Bronchial epithelial cell (primary cell): ENCODE measurements at regions not wholly inside any gene's neighbourhood (a gene's known extent, or its start where the extent isn't known, plus 50 kb on each side); places are given as distances from the start of the nearest gene placed in this dataset.
"Not testable (repeated sequence)": the region's sequence is repeated elsewhere in the genome, so short reads cannot be mapped to it uniquely, and the experiment has no call there.

Experiments
- DNase-seq: peaks from one replicate; pipeline ENCODE4 v3.0.0-alpha.2; 2010; ENCODE audit warnings: low read depth
- FAIRE-seq: peaks from 2 replicates; lab custom pipeline; 2011; peaks lifted over from hg19 to GRCh38; lab: Jason Lieb, UNC
- H3K27me3 ChIP-seq: 2 replicates; pipeline ENCODE4 v1.5.1; 2011; ENCODE audit warnings: low read length; ENCODE audit not compliant: control insufficient read depth, insufficient read depth
- H3K36me3 ChIP-seq: 2 replicates; pipeline ENCODE4 v1.5.1; 2011; ENCODE audit warnings: low read length; ENCODE audit not compliant: control insufficient read depth, insufficient read depth
- H3K4me3 ChIP-seq: 2 replicates; pipeline ENCODE4 v1.5.1; 2011; ENCODE audit warnings: mild to moderate bottlenecking, low read depth, low read length, control low read depth
- CTCF ChIP-seq: IDR thresholded peaks from 2 replicates; pipeline ENCODE4 v1.5.1; 2011; ENCODE audit warnings: mild to moderate bottlenecking, moderate library complexity, low read length, control low read depth, inconsistent platforms; ENCODE audit not compliant: insufficient read depth, severe bottlenecking

- DNase-seq (no peak), FAIRE-seq (no peak)
- TF ChIP-seq CTCF, result no peak
- Histone ChIP-seq H3K4me3 (no peak overlapping the region), H3K36me3 (no peaks in the 10 kb centered on the region), H3K27me3 (no peaks in the 10 kb centered on the region)
Measured at GRCh38 chr14:87754520-87755223, 238.3 kb downstream of the GALC start.

GRCh38 chr14:87748558-87748957 is 244.4 kb downstream of the GALC start:
- Histone ChIP-seq H3K4me3 (no peak overlapping the region), H3K27me3 (no peaks in the 10 kb centered on the region), H3K36me3 (no peaks in the 10 kb centered on the region)
- FAIRE-seq (no peak), DNase-seq (no peak)
- no peak for TF ChIP-seq CTCF

GRCh38 chr14:87745507-87746118 is 247.4 kb downstream of the GALC start:
- no peak for FAIRE-seq
- peak; percentile 69 for TF ChIP-seq CTCF
- peak; percentile 40 for DNase-seq
- no peak overlapping the region for H3K4me3 ChIP-seq
- no peaks in the 10 kb centered on the region for H3K36me3 ChIP-seq
- no peaks in the 10 kb centered on the region for H3K27me3 ChIP-seq

GRCh38 chr14:87734577-87735360 is 258.2 kb downstream of the GALC start:
- DNase-seq, H3K4me3 ChIP-seq, H3K27me3 ChIP-seq, FAIRE-seq, H3K36me3 ChIP-seq: not testable (repeated sequence)

GRCh38 chr14:87733115-87733514 is 259.9 kb downstream of the GALC start:
- H3K4me3 ChIP-seq, DNase-seq, H3K36me3 ChIP-seq, FAIRE-seq, H3K27me3 ChIP-seq: not testable (repeated sequence)

- DNase-seq (no peak), FAIRE-seq (no peak)
- H3K36me3 ChIP-seq, result no peaks in the 10 kb centered on the region
- TF ChIP-seq CTCF, result no peak
- H3K27me3 ChIP-seq, result no peaks in the 10 kb centered on the region
- no peak overlapping the region for H3K4me3 ChIP-seq
Measured at GRCh38 chr14:87732562-87732961, 260.4 kb downstream of the GALC start.
